ENCODE measurements at regions not wholly inside any gene's neighbourhood (a gene's known extent, or its start where the extent isn't known, plus 50 kb on each side); places are given as distances from the start of the nearest gene placed in this dataset.
"Not testable (repeated sequence)": the region's sequence is repeated elsewhere in the genome, so short reads cannot be mapped to it uniquely, and the experiment has no call there.

GRCh38 chrX:3426552-3426951, 80.1 kb upstream of the MXRA5 start:
- no peak for DNase-seq (ENCODE audit: low read depth)
- TF ChIP-seq CTCF (IDR thresholded peaks at IDR 0.05; ENCODE audit: insufficient read depth, low read depth, low read length, missing control alignments) = no peak
- H3K4me3 ChIP-seq (ENCODE audit: low read depth, low read length) = no peak overlapping the region

- no peak for TF ChIP-seq CTCF (IDR thresholded peaks at IDR 0.05; ENCODE audit: insufficient read depth, low read depth, low read length, missing control alignments)
- DNase-seq (ENCODE audit: low read depth) = no peak
- H3K4me3 ChIP-seq (ENCODE audit: low read depth, low read length) = no peak overlapping the region
These were observed 78.6 kb upstream of the MXRA5 start for GRCh38 chrX:3425031-3425430.

- no peak for TF ChIP-seq CTCF (IDR thresholded peaks at IDR 0.05; ENCODE audit: insufficient read depth, low read depth, low read length, missing control alignments)
- no peak overlapping the region for H3K4me3 ChIP-seq (ENCODE audit: low read depth, low read length)
- DNase-seq (ENCODE audit: low read depth) = no peak
These were observed 73.9 kb upstream of the MXRA5 start for GRCh38 chrX:3420316-3420715.

- no peak overlapping the region for H3K4me3 ChIP-seq (ENCODE audit: low read depth, low read length)
- DNase-seq (ENCODE audit: low read depth) = no peak
- TF ChIP-seq CTCF (IDR thresholded peaks at IDR 0.05; ENCODE audit: insufficient read depth, low read depth, low read length, missing control alignments) = no peak
These were observed 68.6 kb upstream of the MXRA5 start for GRCh38 chrX:3415011-3415410.

- not testable (repeated sequence) for DNase-seq (ENCODE audit: low read depth); H3K4me3 ChIP-seq (ENCODE audit: low read depth, low read length)
These were observed 65.2 kb upstream of the MXRA5 start for GRCh38 chrX:3411626-3412025.

- DNase-seq (ENCODE audit: low read depth) = not testable (repeated sequence)
These were observed 63.5 kb upstream of the MXRA5 start for GRCh38 chrX:3409936-3410335.

GRCh38 chrX:3407781-3408180, 61.3 kb upstream of the MXRA5 start:
- no peak for TF ChIP-seq CTCF (IDR thresholded peaks at IDR 0.05; ENCODE audit: insufficient read depth, low read depth, low read length, missing control alignments)
- no peak for DNase-seq (ENCODE audit: low read depth)
- H3K4me3 ChIP-seq (ENCODE audit: low read depth, low read length) = no peak overlapping the region

More at GRCh38 chrX:3409936-3410335, 63.5 kb upstream of the MXRA5 start:
- H3K4me3 ChIP-seq (ENCODE audit: low read depth, low read length) = not testable (repeated sequence)

- DNase-seq (ENCODE audit: low read depth) = no peak
- no peak overlapping the region for H3K4me3 ChIP-seq (ENCODE audit: low read depth, low read length)
- TF ChIP-seq CTCF (IDR thresholded peaks at IDR 0.05; ENCODE audit: insufficient read depth, low read depth, low read length, missing control alignments) = no peak
These were observed 60.7 kb upstream of the MXRA5 start for GRCh38 chrX:3407121-3407520.
